Gastrocnemius medialis (tissue), 4 donors: ENCODE measurements at regions not wholly inside any gene's neighbourhood (a gene's known extent, or its start where the extent isn't known, plus 50 kb on each side); places are given as distances from the start of the nearest gene placed in this dataset.

Source experiments
- POLR2A ChIP-seq, 2 donors: fragments of 450-650 bp; IDR thresholded peaks; one replicate each; pipeline ENCODE4 v1.6.1; 2017; ENCODE audit warnings: antibody characterized with exemption in 2 of 2, mild to moderate bottlenecking in 2 of 2, moderate library complexity in 2 of 2
- TF ChIP-seq, protein P1 (sequence below), 5 experiments: fragments of 450-650 bp in 3 of 5; fragments of 200-600 bp in 2 of 5; sonication (generic) in 2 of 5; IDR thresholded peaks in 4 of 5; conservative IDR thresholded peaks in 1 of 5; 1 replicate in 4 of 5; 2 replicates in 1 of 5; pipeline ENCODE4 v1.5.1; 2016 to 2019; ENCODE audit warnings: antibody characterized with exemption in 5 of 5, mild to moderate bottlenecking in 3 of 5, moderate library complexity in 3 of 5

DNA sequence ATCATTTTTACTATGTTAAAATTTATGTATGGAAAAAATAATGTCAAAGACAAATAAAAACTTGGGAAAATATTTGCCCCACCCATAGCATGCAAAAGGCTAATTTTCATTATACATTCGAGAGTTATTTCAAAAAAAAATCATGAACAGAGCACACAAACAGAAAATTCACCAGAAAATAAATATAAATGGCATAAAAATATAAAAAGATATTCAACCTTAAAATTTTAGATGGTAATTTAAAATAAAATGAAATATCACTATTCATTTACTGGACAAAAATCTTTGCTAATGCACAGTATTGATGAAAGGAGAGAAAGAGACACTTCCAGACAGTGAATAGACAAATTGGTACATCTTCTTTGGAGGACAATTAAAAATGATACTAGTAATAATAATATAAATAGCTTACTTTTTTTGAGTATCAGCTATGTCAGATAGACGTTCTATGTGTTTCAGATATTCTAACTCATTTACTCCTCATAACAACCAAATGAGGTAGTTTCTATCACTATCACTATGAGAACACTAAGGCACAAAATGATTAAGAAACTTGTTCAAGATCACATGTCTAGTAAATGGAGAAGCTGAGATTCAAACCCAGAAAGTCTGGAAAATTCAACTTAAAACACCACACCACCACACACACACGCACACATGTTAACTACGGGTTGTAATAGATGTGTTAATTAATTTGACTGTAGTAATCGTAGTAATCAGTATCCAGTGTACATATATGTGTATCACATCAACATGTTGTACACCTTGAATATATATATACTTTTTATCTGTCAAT, 63.0 kb downstream of the CCDC71L start:
- TF ChIP-seq POLR2A (IDR thresholded peaks at IDR 0.05): no peak
- TF ChIP-seq, protein P1, sequence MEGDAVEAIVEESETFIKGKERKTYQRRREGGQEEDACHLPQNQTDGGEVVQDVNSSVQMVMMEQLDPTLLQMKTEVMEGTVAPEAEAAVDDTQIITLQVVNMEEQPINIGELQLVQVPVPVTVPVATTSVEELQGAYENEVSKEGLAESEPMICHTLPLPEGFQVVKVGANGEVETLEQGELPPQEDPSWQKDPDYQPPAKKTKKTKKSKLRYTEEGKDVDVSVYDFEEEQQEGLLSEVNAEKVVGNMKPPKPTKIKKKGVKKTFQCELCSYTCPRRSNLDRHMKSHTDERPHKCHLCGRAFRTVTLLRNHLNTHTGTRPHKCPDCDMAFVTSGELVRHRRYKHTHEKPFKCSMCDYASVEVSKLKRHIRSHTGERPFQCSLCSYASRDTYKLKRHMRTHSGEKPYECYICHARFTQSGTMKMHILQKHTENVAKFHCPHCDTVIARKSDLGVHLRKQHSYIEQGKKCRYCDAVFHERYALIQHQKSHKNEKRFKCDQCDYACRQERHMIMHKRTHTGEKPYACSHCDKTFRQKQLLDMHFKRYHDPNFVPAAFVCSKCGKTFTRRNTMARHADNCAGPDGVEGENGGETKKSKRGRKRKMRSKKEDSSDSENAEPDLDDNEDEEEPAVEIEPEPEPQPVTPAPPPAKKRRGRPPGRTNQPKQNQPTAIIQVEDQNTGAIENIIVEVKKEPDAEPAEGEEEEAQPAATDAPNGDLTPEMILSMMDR (IDR thresholded peaks at IDR 0.05 in 4 of 5, conservative IDR thresholded peaks at IDR 0.05 in 1 of 5): no peak
